ENCODE measurements at regions not wholly inside any gene's neighbourhood (a gene's known extent, or its start where the extent isn't known, plus 50 kb on each side); places are given as distances from the start of the nearest gene placed in this dataset.

- no peak for DNase-seq
These were observed 85.4 kb upstream of the ACTRT2 start for GRCh38 chr1:2935751-2936390.

- no peak for DNase-seq
These were observed 84.4 kb upstream of the ACTRT2 start for GRCh38 chr1:2936559-2937515.

- DNase-seq = no peak
These were observed 83.5 kb upstream of the ACTRT2 start for GRCh38 chr1:2937805-2938204.

GRCh38 chr1:2939041-2939552 is 82.2 kb upstream of the ACTRT2 start:
- no peak for DNase-seq

- DNase-seq = no peak
These were observed 81.1 kb upstream of the ACTRT2 start for GRCh38 chr1:2940178-2940577.

- DNase-seq = no peak
These were observed 80.2 kb upstream of the ACTRT2 start for GRCh38 chr1:2941040-2941439.

GRCh38 chr1:2941907-2942306 is 79.4 kb upstream of the ACTRT2 start:
- no peak for DNase-seq

- no peak for DNase-seq
These were observed 78.9 kb upstream of the ACTRT2 start for GRCh38 chr1:2942410-2942809.

- no peak for DNase-seq
These were observed 77.5 kb upstream of the ACTRT2 start for GRCh38 chr1:2943686-2944260.

- no peak for DNase-seq
These were observed 76.6 kb upstream of the ACTRT2 start for GRCh38 chr1:2944705-2945104.

- no peak for DNase-seq
These were observed 75.4 kb upstream of the ACTRT2 start for GRCh38 chr1:2945821-2946231.

- DNase-seq = no peak
These were observed 75.0 kb upstream of the ACTRT2 start for GRCh38 chr1:2946291-2946690.

GRCh38 chr1:2946999-2947690 is 74.1 kb upstream of the ACTRT2 start:
- DNase-seq = no peak

GRCh38 chr1:2948001-2948750 is 73.1 kb upstream of the ACTRT2 start:
- no peak for DNase-seq

- no peak for DNase-seq
These were observed 72.3 kb upstream of the ACTRT2 start for GRCh38 chr1:2948751-2949680.

- no peak for DNase-seq
These were observed 71.0 kb upstream of the ACTRT2 start for GRCh38 chr1:2949966-2950925.

GRCh38 chr1:2950926-2951305 is 70.4 kb upstream of the ACTRT2 start:
- DNase-seq = no peak

- no peak for DNase-seq
These were observed 69.4 kb upstream of the ACTRT2 start for GRCh38 chr1:2951856-2952255.

- DNase-seq = no peak
These were observed 68.9 kb upstream of the ACTRT2 start for GRCh38 chr1:2952371-2952770.

- DNase-seq = no peak
These were observed 68.3 kb upstream of the ACTRT2 start for GRCh38 chr1:2952992-2953391.

Measured in activated naive CD4-positive, alpha-beta T cell treated with Interleukin-2 at 50 U/mL for 16 hours (primary cell).